ENCODE measurements at regions not wholly inside any gene's neighbourhood (a gene's known extent, or its start where the extent isn't known, plus 50 kb on each side); places are given as distances from the start of the nearest gene placed in this dataset.
"Not testable (repeated sequence)": the region's sequence is repeated elsewhere in the genome, so short reads cannot be mapped to it uniquely, and the experiment has no call there.

DNA sequence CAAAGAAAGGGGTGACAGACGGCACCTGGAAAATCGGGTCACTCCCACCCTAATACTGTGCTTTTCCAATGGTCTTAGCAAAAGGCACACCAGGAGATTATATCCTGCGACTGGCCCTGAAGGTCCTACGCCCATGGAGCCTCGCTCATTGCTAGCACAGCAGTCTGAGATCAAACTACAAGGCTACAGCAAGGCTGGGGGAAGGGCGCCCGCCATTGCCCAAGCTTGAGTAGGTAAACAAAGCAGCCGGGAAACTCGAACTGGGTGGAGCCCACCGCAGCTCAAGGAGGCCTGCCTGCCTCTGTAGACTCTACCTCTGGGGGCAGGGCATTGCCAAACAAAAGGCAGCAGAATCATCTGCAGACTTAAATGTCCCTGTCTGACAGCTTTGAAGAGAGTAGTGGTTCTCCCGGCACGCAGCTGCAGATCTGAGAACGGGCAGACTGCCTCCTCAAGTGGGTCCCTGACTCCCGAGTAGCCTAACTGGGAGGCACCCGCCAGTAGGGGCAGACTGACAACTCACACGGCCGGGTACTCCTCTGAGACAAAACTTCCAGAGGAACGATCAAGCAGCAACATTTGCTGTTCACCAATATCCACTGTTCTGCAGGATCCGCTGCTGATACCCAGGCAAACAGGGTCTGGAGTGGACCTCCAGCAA, 406.0 kb downstream of the TFAP2B start:
- DNase-seq (ENCODE audit: low spot score): not testable (repeated sequence)

DNA sequence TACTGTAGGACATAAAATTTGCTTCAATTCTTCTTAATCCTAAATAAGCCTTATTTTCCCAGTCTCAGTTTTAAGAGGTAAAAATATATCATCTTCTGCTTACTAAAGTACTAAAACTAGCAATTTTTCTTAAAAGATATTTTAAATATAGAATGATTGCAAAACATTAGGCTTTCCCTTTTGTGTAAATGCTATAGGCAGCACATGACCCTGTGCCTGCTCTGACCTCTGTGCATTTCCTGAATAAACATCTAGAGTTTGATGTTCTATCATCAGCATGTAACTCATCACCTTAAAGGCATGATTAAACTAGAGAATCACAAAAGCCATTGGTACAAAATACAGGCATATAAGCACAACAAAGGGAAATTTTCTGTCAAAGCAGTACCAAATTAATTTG, 422.7 kb downstream of the TFAP2B start:
- no peak for DNase-seq (ENCODE audit: low spot score)

DNA sequence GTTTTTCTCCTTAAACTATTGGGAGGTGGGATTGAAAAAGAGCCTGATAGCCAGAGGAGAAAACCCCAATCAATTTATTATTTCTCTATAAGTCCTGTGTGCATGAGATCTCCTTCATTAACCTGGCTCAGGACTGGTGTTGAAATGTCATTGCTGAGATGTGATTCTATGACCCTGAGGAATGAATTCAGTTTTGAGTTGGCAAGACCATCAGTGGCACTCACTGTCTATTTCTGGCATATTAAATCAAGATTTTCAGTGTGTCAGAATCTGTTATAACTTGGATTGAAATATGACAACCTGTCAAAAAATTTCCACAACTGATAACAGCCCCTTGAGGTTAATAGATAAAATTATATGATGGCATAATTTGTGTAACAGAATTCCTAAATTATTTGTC, 431.1 kb downstream of the TFAP2B start:
- no peak for DNase-seq (ENCODE audit: low spot score)

DNA sequence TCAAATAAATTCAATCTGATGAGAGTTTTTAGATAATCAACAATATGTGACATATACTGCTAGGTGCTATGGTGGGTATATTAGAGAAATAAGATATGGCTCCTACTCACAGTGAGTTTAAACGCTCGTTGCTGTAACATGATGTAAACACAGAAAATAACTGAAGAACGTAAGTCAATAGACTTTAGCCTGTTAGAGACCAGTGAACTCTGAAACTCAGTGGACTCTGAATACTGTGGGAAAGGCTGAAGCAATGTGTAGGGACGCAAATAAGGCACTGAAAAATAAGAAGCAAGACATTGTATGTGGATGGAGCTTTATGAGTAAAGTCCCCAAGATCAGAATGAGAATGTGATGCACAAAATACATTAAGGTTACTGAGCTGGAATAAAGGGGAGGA, 431.6 kb downstream of the TFAP2B start:
- no peak for DNase-seq (ENCODE audit: low spot score)

DNA sequence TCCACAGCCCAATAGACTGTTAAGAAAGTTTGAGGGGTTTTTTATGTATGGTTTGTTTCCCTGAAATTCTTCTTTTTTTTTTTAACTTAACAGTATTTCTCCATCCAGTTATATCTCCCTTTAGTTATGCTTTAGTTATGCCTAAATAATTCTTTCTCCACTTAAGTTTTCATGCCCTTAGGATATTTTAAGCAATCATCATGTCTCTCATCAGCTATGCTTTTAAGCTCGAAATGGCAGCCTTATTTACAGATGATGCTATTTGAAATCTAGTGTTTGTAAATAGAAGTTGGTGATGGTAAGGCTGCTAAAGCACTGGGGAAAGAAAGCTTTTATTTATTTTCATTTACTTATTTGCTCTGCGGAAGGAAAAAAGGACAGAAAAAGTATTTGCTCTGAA, 439.3 kb downstream of the TFAP2B start:
- no peak for DNase-seq (ENCODE audit: low spot score)

DNA sequence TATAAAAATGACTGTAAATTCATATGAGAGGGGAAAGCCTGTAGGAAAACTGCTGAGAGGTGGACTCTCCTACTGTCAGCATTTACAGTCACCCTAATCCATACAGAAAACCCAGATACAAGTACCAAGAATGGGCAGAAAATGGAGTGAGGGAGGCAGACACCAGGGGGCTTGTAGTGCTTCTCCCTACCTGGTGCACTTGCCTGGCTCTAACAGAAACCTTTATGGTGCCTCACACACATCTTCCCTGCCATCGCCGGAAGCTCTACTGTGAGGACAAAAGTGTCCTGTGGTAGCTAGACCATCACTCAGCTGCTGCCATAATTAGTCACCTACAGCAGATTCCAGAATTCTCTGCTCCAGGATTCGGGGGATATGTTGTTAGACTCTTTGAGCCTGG, 441.3 kb downstream of the TFAP2B start:
- peak; percentile 29 for DNase-seq (ENCODE audit: low spot score)

DNA sequence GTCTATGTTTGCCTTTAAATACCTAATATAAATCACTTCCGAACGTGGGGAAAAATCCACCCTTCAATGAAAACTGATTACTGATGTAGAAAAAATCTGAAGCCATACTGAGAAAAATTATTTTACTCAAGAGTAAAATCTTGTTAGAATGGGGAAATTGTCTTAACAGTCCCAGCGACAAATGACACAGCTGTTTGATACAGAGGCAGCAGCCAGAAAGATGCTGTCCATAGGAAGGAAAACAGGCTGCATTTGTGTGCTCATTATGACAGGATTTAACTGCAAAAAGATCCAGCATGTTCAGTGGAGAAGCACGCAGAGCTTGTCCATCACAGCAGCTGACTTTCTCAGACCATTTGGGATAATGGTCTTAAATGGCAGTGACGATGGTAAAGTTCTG, 443.0 kb downstream of the TFAP2B start:
- peak; percentile 8 for DNase-seq (ENCODE audit: low spot score)

DNA sequence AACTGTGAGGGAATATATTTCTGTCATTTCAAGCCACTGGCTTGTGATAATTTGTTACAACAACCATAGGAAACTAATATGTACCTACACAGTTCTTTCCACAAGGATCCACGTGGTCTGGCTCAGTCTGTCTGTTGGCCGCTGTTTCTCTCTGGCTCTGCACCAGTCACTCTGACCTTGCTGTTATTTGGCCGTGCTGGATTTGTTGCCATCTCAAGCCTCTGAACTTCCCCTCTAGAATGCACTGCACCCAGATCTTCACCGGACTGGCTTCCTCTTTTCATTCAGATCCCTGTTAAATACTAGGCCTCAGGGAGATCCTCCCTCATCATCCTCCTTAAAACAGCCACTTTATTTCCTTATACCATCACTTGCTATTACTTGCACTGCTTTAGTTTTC, 446.8 kb downstream of the TFAP2B start:
- no peak for DNase-seq (ENCODE audit: low spot score)

DNA sequence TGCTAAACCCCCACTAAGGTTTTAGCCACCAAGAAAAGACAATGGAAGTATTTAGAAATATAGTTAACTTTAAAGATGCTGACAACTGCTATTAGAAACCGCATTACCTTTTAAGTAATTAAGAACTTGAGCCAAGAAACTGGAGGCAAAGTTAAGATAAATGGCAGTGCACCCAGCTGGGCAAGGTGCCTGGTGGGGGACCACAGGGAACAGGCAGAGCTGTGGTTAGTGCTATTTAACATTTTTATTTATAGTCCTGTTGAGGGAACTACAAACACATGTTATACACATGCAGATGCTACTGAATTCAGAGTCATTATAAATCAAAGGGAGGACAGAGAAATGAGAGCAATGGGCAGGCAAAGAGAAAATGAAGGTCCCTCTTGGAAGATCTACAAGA, 447.9 kb downstream of the TFAP2B start:
- no peak for DNase-seq (ENCODE audit: low spot score)

DNA sequence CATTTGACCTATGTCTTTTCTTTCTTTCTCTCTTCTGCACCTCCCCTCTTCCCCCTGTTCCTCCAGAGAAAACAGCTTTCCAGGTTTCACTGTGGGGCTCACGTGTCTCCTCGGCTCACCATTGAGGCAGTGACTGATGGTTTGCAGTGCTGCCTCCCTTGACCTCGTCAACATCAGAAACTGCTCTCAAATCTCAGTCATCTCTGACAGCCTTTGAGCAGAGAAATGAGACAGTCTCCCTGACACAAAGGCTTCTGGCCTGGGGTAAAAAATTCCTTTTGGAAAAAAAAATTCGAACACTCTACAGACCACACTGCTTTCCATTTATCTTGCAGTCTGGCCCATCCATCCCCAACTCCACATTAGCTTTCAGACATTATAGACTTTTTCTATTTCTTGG, 450.0 kb downstream of the TFAP2B start:
- DNase-seq (ENCODE audit: low spot score): no peak

DNA sequence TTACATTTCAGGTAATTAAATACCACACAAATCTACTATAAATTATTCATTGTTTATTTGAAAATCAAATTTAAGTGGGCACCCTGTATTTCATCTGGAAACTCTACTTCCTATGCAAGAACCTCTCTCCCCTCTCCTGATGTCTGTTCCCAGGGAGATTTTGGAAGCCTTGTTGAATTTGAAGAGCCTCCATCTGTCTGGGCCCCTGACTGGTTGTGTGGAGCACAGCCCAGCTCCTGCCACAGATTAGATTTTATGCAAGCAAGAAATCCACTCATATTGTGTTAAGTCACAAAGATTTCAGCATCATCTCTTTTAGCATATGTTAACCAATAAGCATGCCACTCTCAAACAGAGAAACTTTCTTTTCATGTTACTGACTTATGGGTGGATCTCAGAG, 451.2 kb downstream of the TFAP2B start:
- no peak for DNase-seq (ENCODE audit: low spot score)

DNA sequence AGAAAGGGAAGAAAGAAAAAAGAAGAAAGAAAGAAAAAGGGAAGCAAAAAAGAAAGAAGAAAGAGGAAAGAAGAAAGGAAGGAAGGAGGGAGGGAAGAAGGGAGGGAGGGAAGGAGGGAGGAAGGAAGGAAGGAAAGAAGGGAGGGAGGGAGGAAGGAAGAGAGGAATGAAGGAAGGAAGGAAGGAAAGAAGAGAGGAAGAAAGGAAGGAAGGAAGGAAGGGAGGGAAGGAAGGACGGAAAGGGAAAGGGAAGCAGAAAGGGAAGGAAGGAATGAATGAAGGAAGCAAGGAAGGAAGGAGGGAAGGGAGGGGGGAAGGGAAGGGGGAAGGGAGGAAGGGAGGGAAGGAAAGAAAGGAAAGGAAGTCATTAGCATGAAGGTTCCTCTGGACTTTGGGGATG, 452.9 kb downstream of the TFAP2B start:
- no peak for DNase-seq (ENCODE audit: low spot score)

DNA sequence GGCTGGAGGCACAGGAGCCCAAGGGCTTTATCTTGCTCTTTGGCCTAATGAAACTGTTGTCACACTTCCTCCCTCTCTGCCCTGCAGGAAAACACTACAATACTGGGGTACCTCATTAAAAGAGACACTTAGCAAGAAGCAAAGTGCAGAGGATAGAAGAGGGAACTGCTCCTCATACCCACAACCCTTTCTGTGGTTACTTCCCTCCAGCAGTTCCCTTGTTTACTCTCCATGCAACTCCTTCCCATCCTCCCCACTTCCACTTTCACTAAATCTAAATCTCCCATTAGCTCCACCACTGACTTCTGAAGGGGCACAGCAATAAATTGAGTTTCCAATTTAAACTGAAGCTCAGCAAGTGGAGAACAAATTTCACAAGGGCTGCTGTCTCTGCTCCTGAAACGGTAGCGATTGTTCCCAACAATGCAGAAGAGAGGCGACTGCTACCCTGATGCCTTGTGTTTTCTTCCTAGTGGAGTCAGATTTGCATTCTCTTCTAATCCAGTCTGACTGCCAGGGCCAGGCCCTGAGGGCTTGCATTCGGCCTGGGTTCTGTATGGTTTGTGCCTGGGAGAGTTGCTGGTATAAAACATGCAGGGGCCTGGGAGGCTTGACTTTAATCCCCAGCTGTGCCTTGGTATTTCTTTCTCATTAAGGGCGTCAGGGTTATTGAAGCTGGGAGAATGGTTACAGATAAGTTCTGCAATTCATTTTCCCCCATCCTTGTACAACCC, 454.7 kb downstream of the TFAP2B start:
- no peak for DNase-seq (ENCODE audit: low spot score)

DNA sequence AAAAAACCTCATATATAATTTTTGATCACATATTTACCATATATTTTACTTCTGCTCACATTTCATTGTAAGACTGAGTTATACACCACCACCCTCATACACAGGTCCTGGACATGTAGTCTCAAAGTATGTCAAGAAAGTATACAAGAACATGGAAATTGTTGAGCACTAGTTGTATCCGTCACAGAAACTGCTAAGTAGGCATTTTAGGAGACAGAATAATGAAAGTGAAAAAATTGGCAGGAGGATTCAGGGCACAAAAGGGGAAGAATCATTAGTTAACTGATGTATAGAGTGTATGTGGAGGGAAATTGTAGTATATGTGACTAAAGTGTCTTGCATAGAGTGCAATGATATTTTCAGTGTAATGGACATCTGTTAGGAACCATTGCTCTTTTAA, 458.8 kb downstream of the TFAP2B start:
- DNase-seq (ENCODE audit: low spot score): no peak

DNA sequence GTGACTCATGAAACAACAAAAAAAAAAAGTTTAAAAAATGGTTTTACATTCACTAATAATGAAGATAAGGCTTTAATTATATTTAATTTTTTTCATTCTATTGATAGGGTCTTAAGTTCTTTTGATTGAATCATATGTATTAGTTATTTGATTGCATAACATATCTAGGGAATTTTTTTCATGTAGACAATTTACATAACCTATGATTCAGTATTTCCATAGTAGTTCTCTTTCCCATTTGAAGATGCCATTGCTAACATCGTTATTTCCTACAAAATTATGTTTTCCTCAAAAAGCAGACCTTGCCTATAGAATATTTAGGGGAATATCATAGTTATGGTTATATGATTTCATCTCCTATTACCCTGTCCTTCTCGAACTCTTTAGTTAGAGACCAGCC, 463.4 kb downstream of the TFAP2B start:
- no peak for DNase-seq (ENCODE audit: low spot score)

DNA sequence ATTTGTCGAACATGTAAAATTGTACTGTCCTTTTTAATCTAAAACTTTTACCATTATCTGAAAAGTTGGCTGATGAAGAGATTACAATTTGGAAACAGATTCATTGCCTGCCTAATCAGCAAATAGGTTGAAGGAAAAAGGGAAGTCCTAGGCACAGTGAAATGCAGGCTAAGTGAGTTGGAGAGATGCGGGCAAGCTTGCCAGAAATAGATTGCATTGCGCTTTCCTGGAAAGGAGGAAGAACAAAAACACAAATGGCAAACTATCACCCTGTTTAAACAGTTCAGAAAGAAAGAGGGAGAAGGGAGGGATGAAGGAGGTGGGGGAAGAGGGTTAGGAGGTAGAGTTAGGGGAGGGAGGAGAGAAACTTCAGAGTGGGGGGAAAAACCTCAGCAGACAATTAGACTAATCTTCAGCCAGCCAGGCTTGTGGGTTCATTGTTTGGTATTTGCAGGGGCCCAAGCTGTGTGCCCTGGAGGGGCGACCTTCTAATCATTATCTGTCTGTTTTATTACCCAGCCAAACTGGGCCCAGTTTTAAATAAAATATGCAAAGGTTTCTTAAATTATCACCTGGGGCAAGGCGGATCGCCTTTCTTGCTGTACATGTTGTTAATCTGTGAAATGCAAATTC, 465.2 kb downstream of the TFAP2B start:
- no peak for DNase-seq (ENCODE audit: low spot score)

DNA sequence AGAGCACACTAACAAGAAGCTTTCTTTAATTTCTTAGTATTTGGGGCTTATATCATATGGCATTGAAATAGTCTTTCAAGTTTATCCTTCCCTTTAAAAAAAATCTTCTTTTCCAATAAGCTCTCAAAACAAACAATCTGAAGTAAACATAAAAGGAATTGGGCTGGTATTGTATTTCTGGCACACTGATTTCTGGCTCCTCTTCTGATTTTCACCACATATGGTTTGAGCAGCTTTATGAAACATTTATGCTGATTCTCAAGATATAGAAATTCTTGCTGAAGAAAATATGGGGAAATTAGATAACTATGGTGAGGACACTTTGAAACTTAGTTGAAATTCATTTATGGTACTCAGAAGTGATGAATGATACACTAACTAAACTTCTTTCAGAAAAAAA, 467.2 kb downstream of the TFAP2B start:
- DNase-seq (ENCODE audit: low spot score): no peak

DNA sequence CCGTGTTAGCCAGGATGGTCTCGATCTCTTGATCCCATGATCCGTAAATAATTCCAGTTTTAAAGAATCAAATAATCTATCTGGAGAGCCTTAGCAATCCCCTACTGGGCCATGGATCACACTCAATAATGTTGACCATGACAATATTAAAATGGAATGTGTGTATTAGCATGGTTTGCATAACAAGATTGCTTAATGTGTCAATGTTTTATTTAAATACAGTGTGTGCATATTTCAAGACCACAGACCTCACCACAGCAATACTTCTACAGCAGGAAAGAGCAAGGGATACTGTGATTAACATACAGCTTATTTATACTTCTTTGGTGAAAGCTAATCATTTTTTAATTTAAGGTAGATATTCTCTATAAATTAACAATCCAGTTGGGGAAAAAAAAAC, 470.4 kb downstream of the TFAP2B start:
- DNase-seq (ENCODE audit: low spot score): no peak

DNA sequence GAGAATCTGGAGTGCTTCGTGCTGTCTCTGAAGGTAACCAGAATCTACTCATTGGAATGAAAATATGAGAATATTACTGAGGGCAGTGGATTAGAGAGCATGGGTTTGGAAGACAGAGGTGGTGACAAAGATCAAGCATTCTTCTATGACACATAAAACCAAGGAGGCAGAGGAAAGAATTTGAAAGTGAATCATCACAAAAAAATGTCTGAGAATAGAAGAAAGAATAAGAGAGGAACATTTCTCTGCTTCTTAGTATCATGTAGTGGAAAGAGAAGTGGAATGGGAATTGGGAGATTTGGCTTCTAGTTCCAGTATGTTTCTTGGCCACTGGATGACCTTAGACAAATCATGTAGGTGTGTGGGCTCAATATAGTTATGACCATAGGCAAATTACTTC, 474.0 kb downstream of the TFAP2B start:
- no peak for DNase-seq (ENCODE audit: low spot score)

DNA sequence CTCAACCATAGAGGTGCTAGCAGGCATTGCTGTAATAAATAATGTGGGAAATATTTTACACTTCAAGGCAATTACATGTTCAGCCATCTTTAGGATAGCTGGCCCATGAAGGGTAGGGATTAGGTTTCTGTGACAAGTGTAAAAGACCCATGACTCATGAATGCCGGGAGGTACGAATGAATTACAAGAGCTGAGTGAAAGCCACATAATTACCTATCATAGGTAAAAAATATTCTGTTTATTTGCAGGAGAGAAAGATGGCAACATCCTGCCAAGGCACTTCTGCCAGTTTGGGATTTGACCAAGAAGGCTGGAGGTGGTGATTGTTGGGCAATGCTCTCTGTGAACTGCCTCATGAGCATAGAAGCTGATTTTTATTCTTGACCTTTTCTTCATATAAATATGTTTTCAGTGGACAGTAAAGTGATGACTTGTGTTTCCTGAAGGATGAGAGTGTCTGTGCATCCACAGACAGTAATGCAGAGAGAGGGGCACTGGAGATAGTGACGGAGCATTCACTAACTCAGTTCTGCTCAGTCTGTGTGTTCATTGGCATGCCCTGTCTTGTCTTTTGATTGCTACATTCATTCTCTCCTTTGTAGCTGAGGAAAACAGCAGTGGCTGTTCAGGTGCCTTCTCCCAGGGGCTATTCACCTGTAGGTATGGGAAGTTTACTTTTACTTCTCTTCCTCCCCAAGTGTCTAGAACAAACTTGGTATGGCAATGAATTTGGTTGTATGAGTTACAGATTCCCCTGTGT, 481.1 kb downstream of the TFAP2B start:
- DNase-seq (ENCODE audit: low spot score): no peak

DNA sequence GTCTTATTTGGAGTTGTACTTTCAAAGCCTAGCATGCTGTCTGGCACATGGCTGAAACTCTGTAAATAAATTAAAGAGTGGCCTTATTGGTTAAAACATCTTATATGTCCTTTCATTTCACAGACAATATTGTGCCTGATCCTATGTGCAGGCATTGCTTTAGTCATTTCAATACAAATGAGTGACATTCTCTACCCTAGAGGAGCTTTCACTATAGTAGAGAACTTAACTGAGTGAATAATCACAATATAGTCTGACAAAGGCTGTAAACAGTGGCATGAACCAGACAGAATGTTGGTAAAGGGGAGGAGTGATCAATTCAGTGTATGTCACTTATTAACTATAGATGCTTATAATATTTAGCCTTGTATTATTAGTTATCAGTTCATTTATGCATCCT, 481.8 kb downstream of the TFAP2B start:
- no peak for DNase-seq (ENCODE audit: low spot score)

DNA sequence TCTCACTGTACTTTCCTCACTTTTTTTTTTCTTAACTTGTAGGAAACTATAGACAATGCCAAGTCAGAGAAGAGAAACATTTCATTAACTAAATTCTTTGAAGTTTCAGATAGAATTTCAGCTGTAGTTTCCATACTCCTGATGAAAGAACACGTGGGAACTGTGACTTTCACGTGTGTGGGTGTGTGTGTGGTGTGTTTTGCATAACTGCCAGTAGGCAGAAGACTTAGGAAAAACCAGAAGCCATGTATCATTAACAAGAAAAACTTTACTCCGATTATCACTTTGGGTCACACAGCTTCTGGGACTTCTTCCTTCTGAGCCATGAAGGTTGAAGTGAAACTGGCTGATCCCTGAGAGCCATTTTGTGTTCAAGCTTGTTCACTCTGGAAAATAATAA, 483.3 kb downstream of the TFAP2B start:
- DNase-seq (ENCODE audit: low spot score): no peak

Measured in SK-N-DZ (cell line).